Stomach (tissue), 4 donors: ENCODE measurements at regions not wholly inside any gene's neighbourhood (a gene's known extent, or its start where the extent isn't known, plus 50 kb on each side); places are given as distances from the start of the nearest gene placed in this dataset.

Experiments
- POLR2A ChIP-seq, 4 donors: fragments of 450-650 bp; IDR thresholded peaks; one replicate each; pipeline ENCODE4 v1.6.1; 2016; ENCODE audit warnings: antibody characterized with exemption in 4 of 4, control low read depth in 2 of 4, mild to moderate bottlenecking in 1 of 4, moderate library complexity in 1 of 4
- POLR2AphosphoS5 ChIP-seq, 3 donors: sonication (generic); formaldehyde crosslinking; IDR thresholded peaks; one replicate each; pipeline ENCODE4 v1.6.1; 2016; ENCODE audit warnings: antibody characterized with exemption in 3 of 3
- TF ChIP-seq, protein P1 (sequence below), 7 experiments: fragments of 450-650 bp in 4 of 7; fragments of 200-600 bp in 3 of 7; sonication (generic) in 3 of 7; IDR thresholded peaks; one replicate each; pipeline ENCODE4 v1.5.1; 2016 to 2019; ENCODE audit warnings: antibody characterized with exemption in 7 of 7, control low read depth in 2 of 7, mild to moderate bottlenecking in 1 of 7

DNA sequence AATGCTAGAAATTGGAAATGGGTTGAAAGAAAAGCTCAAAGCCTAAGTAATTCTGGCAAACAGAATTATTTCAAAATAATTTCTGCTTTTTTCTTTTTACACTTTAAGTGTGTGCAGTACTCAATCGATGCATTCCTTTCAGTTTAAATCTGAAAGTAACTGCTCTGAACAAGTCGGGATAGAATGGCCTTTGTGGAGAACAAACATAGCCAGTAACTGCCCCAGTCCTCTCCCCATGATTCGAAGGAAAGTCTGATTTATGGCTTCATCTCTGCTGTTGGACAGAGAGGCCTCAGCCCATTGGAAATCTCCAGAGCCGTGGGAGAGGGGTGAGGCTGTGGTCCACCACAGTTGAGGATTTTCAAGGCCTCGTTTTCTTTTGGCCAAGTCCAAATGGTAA lies 174.0 kb upstream of the TLL1 start:
- TF ChIP-seq, protein P1, sequence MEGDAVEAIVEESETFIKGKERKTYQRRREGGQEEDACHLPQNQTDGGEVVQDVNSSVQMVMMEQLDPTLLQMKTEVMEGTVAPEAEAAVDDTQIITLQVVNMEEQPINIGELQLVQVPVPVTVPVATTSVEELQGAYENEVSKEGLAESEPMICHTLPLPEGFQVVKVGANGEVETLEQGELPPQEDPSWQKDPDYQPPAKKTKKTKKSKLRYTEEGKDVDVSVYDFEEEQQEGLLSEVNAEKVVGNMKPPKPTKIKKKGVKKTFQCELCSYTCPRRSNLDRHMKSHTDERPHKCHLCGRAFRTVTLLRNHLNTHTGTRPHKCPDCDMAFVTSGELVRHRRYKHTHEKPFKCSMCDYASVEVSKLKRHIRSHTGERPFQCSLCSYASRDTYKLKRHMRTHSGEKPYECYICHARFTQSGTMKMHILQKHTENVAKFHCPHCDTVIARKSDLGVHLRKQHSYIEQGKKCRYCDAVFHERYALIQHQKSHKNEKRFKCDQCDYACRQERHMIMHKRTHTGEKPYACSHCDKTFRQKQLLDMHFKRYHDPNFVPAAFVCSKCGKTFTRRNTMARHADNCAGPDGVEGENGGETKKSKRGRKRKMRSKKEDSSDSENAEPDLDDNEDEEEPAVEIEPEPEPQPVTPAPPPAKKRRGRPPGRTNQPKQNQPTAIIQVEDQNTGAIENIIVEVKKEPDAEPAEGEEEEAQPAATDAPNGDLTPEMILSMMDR (IDR thresholded peaks at IDR 0.05) = no peak
- TF ChIP-seq POLR2A (IDR thresholded peaks at IDR 0.05) (no peak), POLR2AphosphoS5 (IDR thresholded peaks at IDR 0.05) (no peak)
